ENCODE measurements at regions not wholly inside any gene's neighbourhood (a gene's known extent, or its start where the extent isn't known, plus 50 kb on each side); places are given as distances from the start of the nearest gene placed in this dataset.

DNA sequence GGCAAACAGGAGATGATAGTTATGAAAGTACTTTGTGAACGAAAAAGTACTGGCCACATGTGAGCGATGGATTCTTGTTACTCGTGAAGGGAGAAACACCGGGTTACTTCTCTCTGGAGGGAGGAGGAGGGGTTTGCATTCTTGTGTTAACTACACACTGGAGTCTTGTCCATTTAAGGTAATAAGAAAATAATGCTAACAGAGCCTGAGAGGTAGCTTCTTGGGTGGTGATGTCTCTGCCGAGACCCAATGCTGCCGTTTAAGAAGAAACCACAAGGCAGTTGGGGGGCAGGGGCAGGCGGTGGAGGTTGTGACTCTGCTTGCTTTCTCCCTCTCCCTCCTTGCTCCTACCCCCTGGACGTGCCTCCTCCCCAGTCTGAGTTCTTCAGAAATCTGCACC, 100.9 kb upstream of the ROPN1 start:
- no peak for DNase-seq

- DNase-seq, result no peak
Observed at GRCh38 chr3:124094496-124094895, 102.6 kb upstream of the ROPN1 start.

DNA sequence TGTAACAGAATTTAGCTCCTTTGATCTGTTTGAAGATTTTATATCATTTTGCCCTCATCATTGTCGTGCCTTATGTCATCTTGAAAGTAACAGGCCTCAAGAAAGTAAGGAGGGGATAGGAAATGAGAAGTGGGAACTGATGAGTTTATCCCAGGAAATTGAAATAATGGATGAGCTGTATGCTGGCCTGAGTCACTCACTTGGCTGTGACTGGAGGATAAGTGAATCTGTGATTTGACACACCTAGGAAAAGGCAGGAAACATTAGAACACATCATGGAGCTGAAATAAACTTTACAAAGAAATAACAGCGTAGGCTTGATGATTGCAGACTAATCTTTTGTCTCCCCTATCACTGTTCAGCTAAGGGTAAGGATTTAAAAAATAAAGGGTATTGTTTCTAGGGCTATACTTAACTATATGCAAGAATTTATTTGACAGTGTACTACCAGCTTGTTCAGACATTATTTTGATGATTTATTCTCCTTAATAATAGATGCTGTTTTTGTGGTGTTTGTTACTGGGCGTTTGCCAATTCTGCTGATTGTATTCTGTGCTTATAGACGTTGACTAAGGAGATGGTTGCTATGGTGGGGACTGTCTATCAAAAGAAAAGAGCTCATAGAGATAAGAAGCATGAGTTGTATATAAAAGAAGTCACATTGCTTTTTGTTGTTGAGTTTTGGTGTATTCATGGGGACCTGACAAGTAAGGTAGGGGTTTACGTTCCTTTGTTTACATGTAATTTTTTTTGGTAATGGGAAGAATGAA, 105.6 kb upstream of the ROPN1 start:
- DNase-seq, result no peak

DNA sequence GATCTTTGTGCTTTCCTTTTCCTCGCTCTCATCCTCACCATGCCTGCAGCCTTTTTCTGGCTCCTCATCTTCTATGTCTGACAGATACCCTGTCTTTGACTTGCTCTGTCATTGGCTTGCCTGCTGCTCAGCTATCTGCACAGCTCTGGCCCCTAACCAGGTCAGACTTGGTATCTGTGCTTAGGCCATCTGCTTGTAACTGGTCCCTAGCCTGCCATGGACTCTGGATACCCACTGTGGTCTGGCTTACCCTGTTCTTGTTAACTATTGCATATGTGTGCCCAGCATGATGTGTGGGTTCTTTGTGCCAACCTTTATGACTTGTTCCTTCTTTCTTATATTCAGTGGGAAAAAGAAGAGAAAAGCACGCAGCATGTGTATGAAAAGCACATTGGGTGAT, 109.7 kb upstream of the ROPN1 start:
- DNase-seq, result no peak

DNA sequence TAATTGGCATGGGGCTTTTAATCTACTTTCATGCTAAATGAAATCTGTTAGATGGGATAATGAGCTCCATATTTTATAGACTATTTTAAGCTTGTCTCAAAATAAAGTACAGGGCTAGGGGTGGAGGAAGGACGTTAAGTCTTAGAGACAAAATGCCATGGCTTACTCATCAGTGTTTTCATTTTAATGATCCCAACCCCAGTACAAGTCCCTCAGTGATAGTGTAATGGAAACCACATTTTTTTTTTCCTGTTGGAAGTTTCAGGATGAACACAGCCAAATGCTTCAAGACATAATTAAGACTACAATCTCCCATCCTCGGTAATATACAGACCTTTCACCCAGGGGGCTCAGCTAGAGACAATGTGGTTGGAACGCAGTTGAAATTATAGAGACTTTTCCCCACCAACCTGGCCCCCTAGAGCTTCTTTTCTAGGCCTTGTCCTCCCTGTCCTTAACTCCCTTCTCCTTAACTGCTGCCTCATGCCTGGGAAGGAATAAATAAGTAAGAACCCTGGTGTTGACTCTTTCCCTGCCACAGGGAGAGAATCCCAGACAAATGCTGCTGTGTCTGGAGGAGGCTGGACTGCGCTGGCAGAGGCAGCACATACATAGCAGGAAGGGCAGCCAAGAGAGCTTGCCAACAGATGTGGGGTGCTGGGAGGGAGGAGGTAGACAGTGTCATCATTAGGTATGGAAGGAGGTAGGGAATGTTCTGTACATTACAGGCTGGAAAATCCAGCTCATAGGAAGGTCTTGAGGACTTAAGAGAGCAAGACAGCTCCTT, 115.4 kb upstream of the ROPN1 start:
- no peak for DNase-seq

DNA sequence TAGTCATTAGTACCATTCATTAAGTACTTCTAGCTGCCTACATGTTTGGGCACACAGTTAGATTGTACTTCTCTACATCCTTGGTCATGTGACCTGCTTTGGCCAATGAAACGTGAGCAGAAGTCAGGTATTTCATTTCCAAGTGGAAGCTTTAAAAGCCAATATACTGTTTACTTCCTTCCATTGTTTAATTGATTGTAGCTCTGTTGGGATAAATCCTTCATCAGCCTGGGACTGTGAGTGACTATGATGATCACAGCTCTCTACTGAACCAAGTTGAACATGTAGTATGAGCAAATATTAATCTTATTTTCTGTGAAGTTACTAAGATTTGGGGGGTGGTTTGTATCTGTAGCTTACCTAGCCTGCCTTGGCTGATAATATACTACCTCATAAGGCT, 116.5 kb upstream of the ROPN1 start:
- no peak for DNase-seq

GRCh38 chr3:124113485-124113884, 121.6 kb upstream of the ROPN1 start:
- DNase-seq, result no peak

- DNase-seq, result peak; percentile 24 to 35
Observed at GRCh38 chr3:124115279-124115678, 123.4 kb upstream of the ROPN1 start.

DNA sequence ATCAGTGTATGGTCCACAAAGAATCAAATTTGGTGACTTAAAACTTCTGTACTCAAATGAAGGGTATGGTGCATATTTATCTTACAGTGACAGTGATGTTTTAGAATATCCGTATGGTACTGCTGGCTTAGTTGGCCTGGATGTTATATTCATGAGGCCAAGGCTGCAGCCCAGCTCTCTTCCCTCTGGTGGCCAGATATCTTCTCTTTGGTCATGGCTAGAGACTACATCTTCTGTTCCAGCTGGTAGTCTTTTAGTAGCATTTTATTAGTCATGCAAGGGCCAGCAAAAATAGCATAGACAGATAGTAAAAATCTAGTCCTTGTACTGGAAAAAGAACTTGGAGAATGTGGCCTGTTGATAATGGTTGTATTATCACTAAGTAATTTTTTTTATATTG, 124.0 kb upstream of the ROPN1 start:
- DNase-seq, result no peak

DNA sequence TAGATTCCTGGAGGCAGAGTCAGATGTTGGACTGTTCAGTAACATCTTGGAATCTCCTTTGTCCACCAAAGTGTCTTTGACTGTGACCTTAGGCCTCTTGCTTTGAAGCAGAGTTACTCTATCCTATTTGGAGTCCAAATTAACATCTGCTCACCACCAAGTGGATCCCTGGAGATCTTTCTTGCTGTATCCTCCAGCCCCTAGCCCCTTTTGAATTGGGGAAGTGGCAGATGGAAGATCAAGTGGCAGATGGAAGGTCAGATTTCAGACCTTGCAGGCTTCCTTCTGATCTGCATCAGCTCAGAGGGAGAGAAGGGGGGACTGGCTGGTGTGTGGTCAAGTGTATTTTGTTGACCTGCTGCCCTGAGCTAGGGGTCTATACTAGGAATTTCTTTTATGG, 125.0 kb upstream of the ROPN1 start:
- DNase-seq, result no peak

GRCh38 chr3:124117486-124117885, 125.6 kb upstream of the ROPN1 start:
- DNase-seq, result peak in 1 of 2 donors; percentile 6

- DNase-seq, result no peak
Observed at GRCh38 chr3:124118397-124118796, 126.5 kb upstream of the ROPN1 start.

DNA sequence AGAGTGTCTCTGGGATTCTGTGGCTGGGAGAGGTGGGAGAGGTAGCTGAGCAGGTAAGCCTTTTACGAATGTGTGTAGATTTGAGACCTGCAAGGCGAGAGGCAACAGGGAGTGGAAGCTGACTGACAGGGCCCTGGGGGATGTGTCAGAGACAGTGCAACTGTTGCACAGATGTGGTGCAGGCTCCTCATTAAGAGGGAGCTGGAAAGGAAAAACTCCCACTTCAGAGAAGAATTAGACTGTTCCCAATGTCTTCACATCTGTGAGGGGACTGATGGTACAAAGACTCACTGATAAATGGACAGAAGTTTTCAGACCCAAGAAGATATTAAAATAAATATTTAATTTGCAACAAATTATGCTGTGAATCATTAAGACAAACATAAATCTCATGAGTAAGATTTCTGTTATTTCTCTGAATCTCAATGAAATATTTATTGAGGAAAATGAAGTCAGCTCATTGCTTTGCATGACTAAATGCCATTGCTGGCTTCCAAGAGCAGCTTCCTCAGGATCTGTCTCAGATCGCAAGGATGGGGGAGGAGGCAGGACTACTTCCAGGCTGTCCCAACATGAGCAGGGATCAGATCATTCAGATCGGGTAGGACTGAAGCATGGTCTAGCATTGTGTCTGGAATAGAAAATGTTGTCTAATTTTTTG, 127.3 kb upstream of the ROPN1 start:
- no peak for DNase-seq

DNA sequence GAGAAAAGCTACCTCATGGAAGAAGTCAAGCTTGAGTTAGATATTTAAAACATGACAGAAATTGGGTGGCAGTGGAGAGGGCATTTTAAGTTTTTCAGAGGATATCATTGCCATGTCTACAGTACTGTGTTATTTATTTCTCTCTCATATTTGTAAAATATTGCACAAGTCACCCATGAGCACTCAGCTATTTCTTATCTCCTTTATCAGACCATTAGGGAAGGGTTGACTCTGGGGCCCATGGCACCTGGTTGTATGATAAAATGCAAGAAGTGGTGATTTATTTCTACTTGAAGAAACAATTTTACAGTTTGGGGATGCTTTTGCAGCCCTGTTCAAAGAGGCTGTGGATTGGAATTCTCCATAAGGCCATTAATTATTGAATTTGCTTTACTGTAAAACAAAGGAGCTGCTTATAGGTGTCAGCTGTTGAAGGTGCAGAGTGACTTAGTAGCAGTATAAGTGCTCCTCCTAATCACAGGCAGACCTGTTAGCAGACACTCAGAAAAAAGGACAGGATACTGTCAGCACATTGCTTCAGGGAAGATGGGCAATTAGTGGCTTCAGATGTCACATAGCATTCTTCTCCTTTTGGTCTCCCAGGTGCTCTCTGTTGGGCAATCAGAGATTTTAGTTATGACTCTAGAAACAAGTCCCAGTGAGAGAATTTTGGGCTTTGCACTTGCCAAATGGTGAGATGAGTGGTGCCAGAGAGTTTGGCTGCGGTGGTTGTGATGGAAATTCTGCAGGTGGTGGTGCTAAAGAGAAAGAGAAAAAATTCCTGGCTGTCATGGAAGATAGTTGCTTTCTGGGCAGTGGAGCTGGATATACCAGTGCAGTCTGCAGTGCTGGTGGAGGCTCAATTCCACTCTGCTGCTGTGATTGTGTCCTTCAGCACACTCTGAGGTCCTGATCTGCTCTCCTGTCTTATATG, 129.7 kb upstream of the ROPN1 start:
- DNase-seq, result no peak

- peak in 1 of 2 donors; percentile 33 for DNase-seq
Observed at GRCh38 chr3:124125315-124125714, 133.4 kb upstream of the ROPN1 start.

DNA sequence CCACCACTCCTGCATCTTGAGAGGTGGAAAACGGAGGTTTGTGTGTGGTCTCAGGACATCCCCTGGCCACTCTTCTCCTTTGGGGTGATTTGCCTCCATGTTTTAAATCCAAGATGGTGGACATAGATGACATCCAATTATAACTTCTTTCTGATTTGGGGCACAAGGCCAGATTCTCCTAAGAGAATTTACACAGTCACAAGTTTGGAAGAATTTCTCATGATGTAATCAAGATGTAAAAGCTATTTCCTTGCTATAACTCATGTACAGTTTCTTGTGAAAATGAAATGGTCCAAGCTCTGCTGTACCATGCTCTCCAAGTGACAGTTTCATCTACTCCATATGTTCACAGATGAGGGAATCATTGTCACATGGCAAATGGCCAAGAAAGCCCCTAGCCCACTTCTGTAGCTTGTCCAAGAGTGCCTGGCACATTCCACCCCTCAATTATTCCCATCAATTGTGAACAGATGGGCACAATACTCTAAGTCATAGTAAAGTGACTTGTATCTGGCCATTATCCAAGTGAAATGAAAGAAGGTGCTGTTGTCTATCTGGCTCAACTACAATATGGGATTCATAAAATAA, 134.6 kb upstream of the ROPN1 start:
- no peak for DNase-seq

DNA sequence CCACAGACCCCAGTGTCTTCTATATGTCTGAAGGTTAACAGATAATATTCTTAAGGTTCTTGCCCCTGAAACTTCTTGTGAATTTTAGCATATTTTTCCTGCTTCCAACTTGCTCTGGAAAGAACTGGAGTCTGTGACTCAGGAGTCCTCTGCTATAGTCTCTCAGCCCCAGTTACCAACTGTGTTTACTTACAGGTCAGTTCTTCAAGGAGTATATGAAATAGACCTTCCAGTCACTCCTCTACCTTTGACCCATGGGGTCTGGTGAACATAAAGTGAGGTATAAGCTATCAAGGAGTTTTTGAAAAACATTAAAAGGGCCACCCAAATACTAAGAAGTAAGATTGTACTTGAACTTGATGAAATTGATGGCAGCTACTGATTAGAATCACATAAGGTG, 139.2 kb upstream of the ROPN1 start:
- no peak for DNase-seq

DNA sequence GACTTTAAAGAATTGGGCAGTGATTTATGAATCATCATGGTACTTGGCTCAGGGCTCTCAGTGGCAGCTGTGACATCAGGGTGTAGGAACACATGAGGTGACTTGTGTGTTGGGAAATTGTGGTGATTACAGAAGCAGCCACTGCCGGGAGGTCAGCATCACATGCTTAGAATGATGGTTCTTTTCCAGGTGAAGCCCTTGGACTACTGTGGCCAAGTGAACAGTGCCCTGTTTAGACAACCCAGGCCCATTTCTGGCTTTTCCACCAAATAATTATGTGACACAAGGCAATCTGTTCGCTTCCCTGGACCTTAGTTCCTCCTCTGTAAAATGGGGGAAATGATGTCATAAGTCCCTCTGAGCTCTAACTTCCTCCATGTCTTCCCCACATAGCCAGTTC, 139.7 kb upstream of the ROPN1 start:
- DNase-seq, result peak; percentile 62 to 77

- DNase-seq, result no peak
Observed at GRCh38 chr3:124132813-124133212, 140.9 kb upstream of the ROPN1 start.

DNA sequence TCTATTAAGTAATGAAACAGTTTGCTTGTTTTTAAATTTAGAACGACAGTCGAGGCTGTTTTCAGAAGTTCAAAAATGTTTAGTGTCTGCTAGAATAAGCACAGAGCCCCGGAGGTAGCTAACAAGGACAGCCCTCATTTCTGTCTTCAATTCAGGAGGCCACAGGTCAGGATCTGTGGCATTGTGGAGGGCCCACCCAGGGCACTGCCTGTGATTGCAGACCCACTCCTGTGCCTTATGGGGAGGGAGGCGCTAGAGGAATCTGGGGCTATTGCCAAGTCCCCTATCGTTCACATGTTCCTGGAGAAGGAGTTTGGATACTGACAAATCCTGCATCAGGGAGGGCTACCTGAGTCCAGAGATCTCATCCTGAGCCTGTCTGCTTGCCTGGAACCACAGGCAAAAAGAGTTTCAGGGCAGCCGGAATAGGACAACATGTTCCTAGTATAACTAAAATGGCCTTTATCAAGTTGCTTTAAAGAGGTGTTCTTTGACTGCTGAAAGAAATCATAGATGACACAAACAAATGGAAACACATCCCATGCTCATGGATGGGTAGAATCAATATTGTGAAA, 141.5 kb upstream of the ROPN1 start:
- DNase-seq, result no peak

DNA sequence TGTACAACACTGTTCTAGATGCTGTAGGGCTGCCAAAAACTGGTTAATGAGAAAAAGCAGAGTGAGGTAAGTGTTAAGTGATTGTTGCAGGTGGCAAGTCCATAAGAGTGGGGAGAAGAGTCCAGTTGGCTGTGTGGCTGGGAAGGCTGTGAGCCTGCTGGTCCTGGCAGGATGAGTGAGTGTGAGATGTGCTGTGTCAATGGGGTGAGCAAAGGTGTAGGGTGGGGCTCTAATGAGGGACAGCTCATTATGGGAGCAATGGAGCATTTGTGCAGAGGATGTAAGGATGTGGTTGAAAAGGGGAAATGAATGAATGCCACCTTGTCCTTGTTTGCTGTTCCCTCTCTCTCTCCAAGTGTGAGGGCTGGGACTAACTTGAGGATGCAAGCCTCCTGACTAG, 145.3 kb upstream of the ROPN1 start:
- no peak for DNase-seq

DNA sequence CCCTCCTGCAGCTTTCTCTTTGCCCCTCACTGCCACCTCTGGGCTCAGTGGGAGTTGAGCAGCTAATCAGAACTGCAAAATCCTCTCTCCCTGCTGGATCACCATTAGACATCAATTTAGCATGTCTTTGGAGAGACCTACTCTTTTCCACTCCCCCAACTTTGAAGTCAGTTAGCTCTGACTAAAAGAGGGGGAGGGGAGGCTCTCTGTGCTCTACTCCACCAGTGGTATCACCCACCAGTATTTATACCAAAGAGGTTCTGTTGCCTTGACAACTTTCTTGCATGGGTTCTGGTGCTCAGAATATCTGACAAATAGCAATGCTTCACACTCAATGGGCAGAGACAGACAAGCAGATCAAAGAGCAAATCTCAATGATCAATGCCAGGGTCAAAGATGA, 146.2 kb upstream of the ROPN1 start:
- DNase-seq, result no peak

All from inflammatory macrophage (primary cell).